ENCODE measurements at regions not wholly inside any gene's neighbourhood (a gene's known extent, or its start where the extent isn't known, plus 50 kb on each side); places are given as distances from the start of the nearest gene placed in this dataset.

DNA sequence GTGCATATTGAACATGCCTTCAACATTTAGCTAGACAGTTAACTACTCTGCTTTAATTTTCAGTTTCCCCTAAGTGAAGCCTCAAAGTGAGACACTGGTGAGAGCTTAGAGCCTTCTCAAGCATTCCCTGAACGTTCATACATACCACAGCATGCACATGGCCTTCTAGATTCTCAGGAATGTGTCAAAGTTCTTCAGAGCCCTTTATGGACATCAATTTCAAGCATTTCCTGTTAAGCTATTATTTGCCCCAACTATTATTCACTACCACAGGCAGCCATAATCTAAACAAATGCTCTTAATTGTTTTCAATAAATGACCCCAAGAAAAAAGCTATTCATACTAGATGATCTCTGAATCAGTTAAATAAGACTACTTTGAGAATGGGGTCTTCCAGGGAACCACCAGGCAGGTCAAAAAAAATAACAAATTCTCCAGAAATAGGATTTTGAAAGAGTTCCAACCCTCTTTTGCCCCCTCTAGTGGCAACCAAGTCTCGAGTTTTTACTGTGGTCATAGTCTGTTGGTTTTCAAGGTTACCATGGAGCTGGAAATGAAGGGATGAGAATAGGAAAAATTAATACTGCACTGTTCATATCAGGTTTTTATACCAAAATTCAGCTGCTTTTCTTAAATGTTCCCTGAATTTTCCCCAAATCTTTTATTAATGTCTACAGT, 235.4 kb downstream of the RAB28 start:
- DNase-seq, result no peak

GRCh38 chr4:13246107-13246506, 238.0 kb downstream of the RAB28 start:
- no peak for DNase-seq

DNA sequence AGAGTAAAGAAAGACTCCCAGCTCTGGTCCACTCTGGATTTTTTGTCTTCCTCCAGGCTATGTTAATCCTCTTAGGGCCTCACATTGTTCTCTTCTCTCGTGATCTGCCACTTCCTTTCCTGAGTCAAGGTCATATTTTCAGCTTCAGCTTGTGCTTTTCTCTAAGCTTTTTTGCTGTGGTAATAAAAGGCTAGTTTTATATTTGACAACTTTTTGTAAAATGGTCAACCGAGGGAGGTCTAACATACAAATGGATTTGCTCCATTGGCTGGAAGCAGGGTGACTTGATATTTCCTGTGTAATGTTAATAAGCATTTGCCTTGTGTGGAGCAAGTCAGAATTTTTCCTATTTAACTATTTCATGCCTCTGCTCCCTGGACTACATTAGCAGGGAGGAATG, 239.7 kb downstream of the RAB28 start:
- no peak for DNase-seq

GRCh38 chr4:13243152-13243551, 241.0 kb downstream of the RAB28 start:
- DNase-seq, result no peak

GRCh38 chr4:13240066-13240465, 244.1 kb downstream of the RAB28 start:
- DNase-seq, result no peak

DNA sequence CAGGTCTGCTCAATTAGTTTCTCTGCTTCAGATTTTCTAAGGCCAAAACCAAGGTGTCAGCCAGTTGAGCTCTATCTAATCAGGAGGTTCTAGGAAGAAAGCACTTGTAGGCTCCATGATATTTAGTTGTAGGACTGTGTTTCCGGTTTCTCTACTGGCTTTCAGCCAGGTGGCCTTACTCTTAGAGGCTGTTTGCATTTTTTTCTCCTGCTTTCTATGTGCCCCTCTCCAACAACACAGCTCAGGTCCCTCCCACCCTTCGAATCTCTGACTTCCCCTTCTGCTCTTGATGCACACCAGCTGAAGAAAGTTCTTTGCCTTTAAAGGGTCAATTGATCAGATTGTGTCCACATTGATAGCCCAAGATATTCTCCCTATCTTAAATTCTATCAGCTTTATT, 245.2 kb downstream of the RAB28 start:
- DNase-seq, result no peak

DNA sequence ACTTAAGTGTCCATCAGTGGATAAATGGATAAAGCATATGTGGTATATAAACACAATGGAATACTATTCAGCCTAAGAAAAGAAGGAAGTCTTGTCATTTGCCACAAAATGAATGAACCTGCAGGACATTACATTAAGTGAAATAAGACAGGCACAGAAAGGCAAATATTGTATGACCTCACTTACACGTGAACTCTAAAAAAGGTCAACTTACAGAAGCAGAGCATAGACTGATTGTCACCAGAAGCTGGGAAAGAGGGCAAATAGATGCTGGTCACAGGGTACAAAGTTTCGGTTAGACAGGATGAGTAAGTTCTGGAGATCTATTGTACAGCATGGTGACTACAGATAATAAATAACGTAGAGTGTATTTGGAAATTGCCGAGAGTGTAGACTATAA, 247.7 kb downstream of the RAB28 start:
- DNase-seq, result no peak

- DNase-seq, result no peak
These were observed 250.4 kb downstream of the RAB28 start for GRCh38 chr4:13233755-13234154.

DNA sequence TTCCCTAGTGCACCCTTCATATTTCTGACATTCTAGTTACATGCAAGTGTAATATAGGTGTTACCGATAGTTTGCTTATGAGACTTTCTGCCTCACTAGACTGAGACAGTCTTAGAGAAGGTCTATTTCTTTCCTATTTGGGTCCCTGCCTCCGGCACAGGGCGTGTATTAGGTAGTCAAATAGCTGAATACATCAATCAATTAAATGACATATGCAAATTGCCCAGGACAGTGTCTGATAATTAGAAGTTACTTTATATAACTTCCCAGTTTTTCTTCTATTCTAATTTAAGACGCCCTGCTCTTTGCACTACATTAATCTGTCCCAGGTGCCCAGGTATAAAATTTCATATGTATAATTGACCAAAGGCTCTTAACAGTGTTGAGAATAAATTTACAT, 264.2 kb downstream of the RAB28 start:
- DNase-seq, result no peak

DNA sequence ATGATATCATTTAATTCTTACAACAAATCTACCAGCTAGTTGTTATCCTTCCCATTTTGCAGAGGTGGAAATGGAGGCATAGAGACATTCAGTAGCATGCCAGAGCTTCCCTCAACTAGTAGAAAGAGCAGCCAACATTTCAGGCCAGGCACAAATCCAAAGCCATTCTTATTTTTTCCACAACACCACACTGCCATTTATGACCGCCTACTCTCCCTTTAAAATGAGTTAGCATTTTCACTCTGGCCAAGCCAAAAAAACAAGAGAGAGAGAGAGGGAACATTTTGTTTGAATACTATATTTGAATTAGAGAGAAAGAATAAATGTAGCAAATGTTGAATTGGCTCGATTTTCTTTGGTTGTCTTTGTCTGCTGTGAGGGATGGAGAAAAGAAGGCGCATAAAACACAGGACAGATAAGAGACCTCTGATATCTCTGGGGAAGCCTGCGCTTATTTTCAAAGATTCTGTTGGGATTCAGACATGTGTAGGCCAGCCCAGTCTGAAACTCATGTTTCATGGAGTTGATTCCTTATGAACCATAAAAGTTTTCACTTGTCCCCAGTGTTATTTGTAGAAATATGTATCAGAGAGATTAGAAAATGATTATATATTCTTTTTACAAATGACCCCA, 265.7 kb downstream of the RAB28 start:
- no peak for DNase-seq

- no peak for DNase-seq
These were observed 268.6 kb downstream of the RAB28 start for GRCh38 chr4:13215560-13215959.

GRCh38 chr4:13212936-13213335, 271.2 kb downstream of the RAB28 start:
- DNase-seq, result no peak

DNA sequence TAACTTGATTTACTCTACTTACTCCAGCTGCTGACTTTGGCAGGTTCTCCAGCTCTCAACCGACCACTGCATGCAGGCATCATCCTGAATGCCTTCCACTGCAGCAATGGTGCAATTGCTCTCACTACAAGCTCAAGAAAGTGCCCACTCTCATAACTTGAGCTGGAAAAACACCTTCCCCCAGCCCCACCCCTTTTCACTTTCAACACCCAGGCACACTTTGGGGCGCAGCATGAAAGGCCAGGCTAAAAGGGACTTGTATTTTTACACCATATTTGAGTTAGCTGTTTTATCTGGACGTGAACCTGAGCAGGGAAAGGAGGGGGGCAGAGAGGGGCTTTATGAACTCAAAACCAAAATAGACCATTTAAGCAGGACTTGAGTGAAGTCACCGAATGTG, 274.5 kb downstream of the RAB28 start:
- no peak for DNase-seq

DNA sequence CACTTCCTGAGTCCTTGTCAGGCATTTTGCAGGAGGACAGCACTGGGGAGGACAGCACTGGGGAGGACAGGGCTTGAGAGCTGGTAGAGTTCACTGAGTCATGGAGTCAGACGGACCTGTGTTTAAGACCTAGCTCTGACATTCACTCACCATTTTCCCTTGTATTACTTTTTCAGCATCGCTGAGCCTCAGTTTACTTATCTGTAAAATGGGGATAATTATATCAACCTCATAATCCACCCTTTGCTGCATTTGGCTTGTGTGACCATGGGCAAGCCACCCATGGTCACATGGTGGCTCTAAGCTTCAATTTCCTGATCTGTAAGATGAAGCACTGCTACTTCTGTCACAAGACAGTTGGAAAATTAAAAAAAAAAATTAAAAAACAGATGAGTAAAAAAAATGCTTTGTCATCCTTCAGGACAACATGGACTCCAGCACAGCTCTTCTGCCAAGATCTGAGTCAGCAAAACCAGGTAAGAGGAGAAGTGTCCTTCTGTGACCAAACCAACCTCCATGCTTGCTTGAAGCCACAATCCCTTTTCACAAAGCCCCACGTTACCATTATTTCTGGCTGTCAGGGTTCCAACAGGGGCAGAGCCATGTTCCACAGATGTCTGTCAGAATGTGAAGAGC, 275.5 kb downstream of the RAB28 start:
- no peak for DNase-seq

GRCh38 chr4:13207226-13207625, 276.9 kb downstream of the RAB28 start:
- no peak for DNase-seq

GRCh38 chr4:13203101-13203500, 281.0 kb downstream of the RAB28 start:
- DNase-seq, result no peak

DNA sequence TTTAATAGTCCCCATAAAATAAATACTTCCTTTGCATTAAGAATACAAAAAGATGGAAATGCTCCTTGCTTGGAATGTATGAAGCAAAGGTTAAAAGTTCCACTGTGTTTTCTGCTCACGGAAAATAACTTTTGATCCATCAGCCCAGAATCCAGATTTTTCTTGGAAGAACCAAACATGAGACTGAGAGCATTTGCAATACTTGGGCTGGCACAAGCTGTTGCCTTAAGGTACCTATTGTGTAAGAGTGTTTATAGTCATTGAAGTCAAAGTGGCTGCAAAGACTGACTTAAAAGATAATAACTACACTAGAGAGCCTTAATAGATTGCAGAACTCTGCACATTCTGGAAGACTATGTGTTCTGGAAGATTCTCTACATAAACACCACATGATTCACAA, 281.4 kb downstream of the RAB28 start:
- no peak for DNase-seq

DNA sequence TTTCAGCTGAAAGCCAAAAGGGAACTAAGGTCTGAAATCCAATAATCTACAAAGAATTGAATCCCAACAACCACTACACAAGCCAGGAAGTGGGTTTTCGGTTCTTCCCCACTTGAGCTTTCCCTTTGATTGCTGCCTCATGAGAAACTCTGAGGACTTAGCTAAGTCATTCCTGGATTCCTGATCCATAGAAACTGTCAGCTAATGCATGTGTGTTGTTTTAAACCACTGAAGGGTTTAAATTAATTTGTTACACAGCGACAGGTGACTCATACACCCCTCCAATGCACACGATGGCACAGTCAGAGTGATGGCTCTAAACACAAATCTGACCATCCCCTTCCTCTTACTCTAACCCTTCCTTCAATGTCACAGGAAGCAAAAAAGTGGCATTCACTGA, 282.9 kb downstream of the RAB28 start:
- DNase-seq, result no peak

DNA sequence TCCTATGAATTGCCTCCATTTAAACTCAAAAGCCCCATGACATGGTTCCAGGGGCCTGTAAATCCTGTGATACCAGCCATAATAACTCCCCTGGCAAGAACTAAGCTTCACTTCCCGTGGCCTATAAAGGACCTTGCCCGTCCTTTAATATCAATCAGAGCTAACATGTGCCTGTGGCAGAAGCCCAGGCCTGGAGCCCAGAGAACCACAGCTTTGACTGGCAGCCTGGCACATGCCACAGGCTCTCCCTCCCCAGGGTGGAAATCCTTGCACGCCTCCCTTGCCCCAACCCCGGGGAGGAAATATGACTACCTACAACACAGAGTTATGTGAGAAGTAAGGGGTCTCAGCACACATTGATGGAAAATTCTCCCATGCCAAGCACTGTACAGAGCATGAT, 287.4 kb downstream of the RAB28 start:
- no peak for DNase-seq

GRCh38 chr4:13193662-13194061, 290.5 kb downstream of the RAB28 start:
- DNase-seq, result no peak

DNA sequence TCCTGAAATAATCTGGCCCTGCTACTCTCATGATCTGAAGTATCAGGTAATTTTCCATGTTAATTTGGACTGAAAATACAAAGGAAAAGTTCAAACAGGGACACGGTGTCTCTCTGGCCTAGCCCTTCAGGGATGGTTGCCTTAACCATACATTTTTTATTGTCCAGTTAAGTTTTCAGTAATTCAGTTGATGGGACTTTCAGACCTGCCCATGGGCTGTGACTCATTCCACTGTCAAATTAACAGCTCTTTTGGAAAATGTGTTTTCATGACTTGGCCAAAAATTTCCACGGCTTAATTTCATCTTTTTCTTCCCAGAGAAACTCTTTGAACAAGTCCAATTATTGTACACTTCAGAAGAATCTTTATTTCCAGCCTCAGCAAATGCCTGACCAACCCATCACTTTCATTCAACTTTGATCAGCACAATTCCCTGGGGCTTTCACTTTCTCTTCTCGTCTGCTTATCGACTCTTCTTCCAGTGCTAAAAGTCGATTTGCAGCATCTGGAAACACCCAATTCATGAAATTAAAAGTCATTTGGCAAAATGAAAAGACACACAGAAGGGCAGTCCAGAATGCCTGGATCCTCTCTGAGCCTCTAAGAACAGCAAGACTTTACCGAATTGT, 293.9 kb downstream of the RAB28 start:
- DNase-seq, result no peak

GRCh38 chr4:13184199-13184598, 299.9 kb downstream of the RAB28 start:
- no peak for DNase-seq

DNA sequence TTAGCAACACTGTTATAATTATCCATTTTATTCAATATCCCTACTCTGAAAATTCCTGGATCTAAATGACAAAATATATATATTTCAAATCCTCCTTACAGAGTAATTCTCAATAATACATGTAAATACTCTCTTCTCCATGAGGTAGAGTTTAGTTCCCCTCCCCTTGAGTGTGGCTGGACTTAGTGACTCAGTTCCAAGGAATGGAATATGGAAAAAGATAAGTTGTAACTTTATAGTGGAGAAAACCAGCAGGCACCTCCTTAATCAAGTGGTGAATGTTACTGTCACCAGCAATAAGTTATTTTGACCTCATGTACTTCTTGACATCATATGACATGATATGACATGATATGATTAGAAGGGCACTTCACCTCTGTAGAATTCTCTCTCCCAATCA, 302.0 kb downstream of the RAB28 start:
- no peak for DNase-seq

GRCh38 chr4:13181681-13182080, 302.5 kb downstream of the RAB28 start:
- DNase-seq, result no peak
